BLaER1 (cell line): ENCODE measurements at regions not wholly inside any gene's neighbourhood (a gene's known extent, or its start where the extent isn't known, plus 50 kb on each side); places are given as distances from the start of the nearest gene placed in this dataset.

Source experiments
- H3K27ac ChIP-seq: shearing (Covaris generic); formaldehyde crosslinking; 2 replicates; pipeline ENCODE4 v1.8.1; 2022
- H3K27me3 ChIP-seq: shearing (Covaris generic); formaldehyde crosslinking; 2 replicates; pipeline ENCODE4 v1.8.1; 2022
- H3K36me3 ChIP-seq: shearing (Covaris generic); formaldehyde crosslinking; 2 replicates; pipeline ENCODE4 v1.8.1; 2022
- H3K4me1 ChIP-seq: shearing (Covaris generic); formaldehyde crosslinking; 2 replicates; pipeline ENCODE4 v1.8.1; 2022
- H3K4me2 ChIP-seq: shearing (Covaris generic); formaldehyde crosslinking; 2 replicates; pipeline ENCODE4 v1.8.1; 2022
- H3K4me3 ChIP-seq: shearing (Covaris generic); formaldehyde crosslinking; 2 replicates; pipeline ENCODE4 v1.8.1; 2022
- H3K9ac ChIP-seq: shearing (Covaris generic); formaldehyde crosslinking; 2 replicates; pipeline ENCODE4 v1.8.1; 2022
- H3K9me3 ChIP-seq: shearing (Covaris generic); formaldehyde crosslinking; 2 replicates; pipeline ENCODE4 v1.8.1; 2022
- H4K20me1 ChIP-seq: shearing (Covaris generic); formaldehyde crosslinking; 2 replicates; pipeline ENCODE4 v1.8.1; 2022
- Cebpa-rat ChIP-seq: shearing (Covaris generic); IDR thresholded peaks from 2 replicates; pipeline ENCODE4 v1.8.1; 2022

- Histone ChIP-seq H3K27ac (no peak overlapping the region), H3K27me3 (no peaks in the 10 kb centered on the region), H3K4me2 (no peak overlapping the region), H3K9me3 (no peaks in the 10 kb centered on the region), H3K9ac (no peak overlapping the region), H4K20me1 (no peaks in the 10 kb centered on the region), H3K4me1 (peaks cover 8% of the 10 kb centered on the region; the same call in 1 of the 2 replicates), H3K36me3 (no peaks in the 10 kb centered on the region), H3K4me3 (no peak overlapping the region)
- TF ChIP-seq Cebpa-rat, result no peak
Observed at GRCh38 chr4:111650674-111651086, 494.6 kb upstream of the FAM241A start.

DNA sequence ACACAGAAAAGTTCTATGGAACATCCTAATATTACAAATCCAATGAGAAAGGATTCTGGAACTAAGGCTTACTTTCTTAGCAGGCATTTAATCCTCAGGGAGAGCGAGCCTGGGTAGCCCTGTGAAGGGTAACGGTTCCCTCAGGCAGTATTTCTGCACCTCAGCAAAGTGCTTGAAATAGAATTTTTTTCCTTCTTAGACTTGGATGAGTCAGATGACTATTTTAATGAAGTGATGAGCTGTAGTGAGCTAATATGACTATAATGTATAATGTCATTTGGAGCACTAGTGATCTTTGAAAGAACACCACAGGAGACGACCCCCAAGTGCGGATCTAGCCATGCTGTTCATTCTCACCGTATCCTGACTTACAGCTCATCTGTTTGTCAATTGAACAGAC lies 493.0 kb upstream of the FAM241A start:
- Histone ChIP-seq H3K4me3 (no peak overlapping the region), H3K27me3 (no peaks in the 10 kb centered on the region), H3K9ac (no peak overlapping the region), H3K4me1 (peaks cover 8% of the 10 kb centered on the region; the same call in 1 of the 2 replicates), H3K4me2 (no peak overlapping the region), H3K9me3 (no peaks in the 10 kb centered on the region), H4K20me1 (no peaks in the 10 kb centered on the region), H3K36me3 (no peaks in the 10 kb centered on the region), H3K27ac (no peak overlapping the region)
- TF ChIP-seq Cebpa-rat, result no peak

GRCh38 chr4:111652986-111653385 lies 492.3 kb upstream of the FAM241A start:
- H3K4me3 ChIP-seq, result no peak overlapping the region
- TF ChIP-seq Cebpa-rat, result no peak
- peaks cover 8% of the 10 kb centered on the region; the same call in 1 of the 2 replicates for H3K4me1 ChIP-seq
- H3K27me3 ChIP-seq, result no peaks in the 10 kb centered on the region
- no peak overlapping the region for H3K9ac ChIP-seq
- no peak overlapping the region for H3K4me2 ChIP-seq
- no peaks in the 10 kb centered on the region for H3K36me3 ChIP-seq
- H3K9me3 ChIP-seq, result no peaks in the 10 kb centered on the region
- no peak overlapping the region for H3K27ac ChIP-seq
- H4K20me1 ChIP-seq, result no peaks in the 10 kb centered on the region

- Histone ChIP-seq H3K9ac (no peak overlapping the region), H3K27me3 (no peaks in the 10 kb centered on the region), H3K9me3 (no peaks in the 10 kb centered on the region), H3K4me2 (no peak overlapping the region), H3K36me3 (no peaks in the 10 kb centered on the region), H3K4me1 (no peaks in the 10 kb centered on the region), H3K27ac (no peak overlapping the region), H3K4me3 (no peak overlapping the region), H4K20me1 (no peaks in the 10 kb centered on the region)
- TF ChIP-seq Cebpa-rat, result no peak
Observed at GRCh38 chr4:111662496-111662895, 482.8 kb upstream of the FAM241A start.

- TF ChIP-seq Cebpa-rat, result no peak
- H3K27me3 ChIP-seq, result no peaks in the 10 kb centered on the region
- no peaks in the 10 kb centered on the region for H3K9me3 ChIP-seq
- H3K27ac ChIP-seq, result no peak overlapping the region
- H3K4me1 ChIP-seq, result no peaks in the 10 kb centered on the region
- H3K4me3 ChIP-seq, result no peak overlapping the region
- no peak overlapping the region for H3K4me2 ChIP-seq
- H4K20me1 ChIP-seq, result no peaks in the 10 kb centered on the region
- H3K36me3 ChIP-seq, result no peaks in the 10 kb centered on the region
- H3K9ac ChIP-seq, result no peak overlapping the region
Observed at GRCh38 chr4:111664308-111664945, 480.8 kb upstream of the FAM241A start.

DNA sequence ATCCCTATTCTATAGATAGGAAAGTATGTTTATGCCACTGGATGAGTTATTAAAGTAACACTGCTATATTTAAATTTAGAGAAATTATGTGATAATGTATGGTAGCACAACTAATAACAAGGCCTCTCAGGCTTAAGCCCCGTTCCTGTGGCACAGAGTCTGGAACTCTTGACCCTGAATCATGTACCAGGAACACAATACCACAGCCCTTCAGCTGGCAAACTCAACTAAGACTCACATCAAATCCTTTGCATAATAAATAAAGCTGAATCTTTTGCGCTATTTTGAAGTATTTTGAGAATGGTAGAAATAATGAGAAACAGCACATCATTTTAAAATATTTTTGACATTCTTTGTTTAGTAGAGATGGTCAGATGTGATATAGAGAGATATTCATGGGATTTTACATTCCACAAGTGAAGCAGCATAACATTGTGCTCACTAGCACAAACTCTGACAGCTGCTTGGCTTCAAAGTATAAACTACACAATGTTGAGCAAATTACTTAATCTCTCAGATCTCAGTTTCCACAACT lies 478.4 kb upstream of the FAM241A start:
- no peak overlapping the region for H3K4me2 ChIP-seq
- no peaks in the 10 kb centered on the region for H3K4me1 ChIP-seq
- TF ChIP-seq Cebpa-rat, result no peak
- H3K36me3 ChIP-seq, result no peaks in the 10 kb centered on the region
- no peak overlapping the region for H3K4me3 ChIP-seq
- no peak overlapping the region for H3K9ac ChIP-seq
- H3K9me3 ChIP-seq, result no peaks in the 10 kb centered on the region
- no peaks in the 10 kb centered on the region for H3K27me3 ChIP-seq
- H3K27ac ChIP-seq, result no peak overlapping the region
- no peaks in the 10 kb centered on the region for H4K20me1 ChIP-seq

- no peaks in the 10 kb centered on the region for H3K27me3 ChIP-seq
- H3K9me3 ChIP-seq, result no peaks in the 10 kb centered on the region
- H3K4me3 ChIP-seq, result no peak overlapping the region
- H3K4me2 ChIP-seq, result no peak overlapping the region
- no peaks in the 10 kb centered on the region for H4K20me1 ChIP-seq
- H3K9ac ChIP-seq, result no peak overlapping the region
- TF ChIP-seq Cebpa-rat, result no peak
- H3K27ac ChIP-seq, result no peak overlapping the region
- no peaks in the 10 kb centered on the region for H3K4me1 ChIP-seq
- H3K36me3 ChIP-seq, result no peaks in the 10 kb centered on the region
Observed at GRCh38 chr4:111671756-111672155, 473.5 kb upstream of the FAM241A start.

GRCh38 chr4:111675746-111676145 lies 469.5 kb upstream of the FAM241A start:
- H3K9ac ChIP-seq, result no peak overlapping the region
- H3K4me1 ChIP-seq, result no peaks in the 10 kb centered on the region
- H3K4me2 ChIP-seq, result no peak overlapping the region
- no peak overlapping the region for H3K4me3 ChIP-seq
- no peaks in the 10 kb centered on the region for H3K9me3 ChIP-seq
- H3K27me3 ChIP-seq, result no peaks in the 10 kb centered on the region
- H3K27ac ChIP-seq, result no peak overlapping the region
- TF ChIP-seq Cebpa-rat, result no peak
- H4K20me1 ChIP-seq, result no peaks in the 10 kb centered on the region
- no peaks in the 10 kb centered on the region for H3K36me3 ChIP-seq

DNA sequence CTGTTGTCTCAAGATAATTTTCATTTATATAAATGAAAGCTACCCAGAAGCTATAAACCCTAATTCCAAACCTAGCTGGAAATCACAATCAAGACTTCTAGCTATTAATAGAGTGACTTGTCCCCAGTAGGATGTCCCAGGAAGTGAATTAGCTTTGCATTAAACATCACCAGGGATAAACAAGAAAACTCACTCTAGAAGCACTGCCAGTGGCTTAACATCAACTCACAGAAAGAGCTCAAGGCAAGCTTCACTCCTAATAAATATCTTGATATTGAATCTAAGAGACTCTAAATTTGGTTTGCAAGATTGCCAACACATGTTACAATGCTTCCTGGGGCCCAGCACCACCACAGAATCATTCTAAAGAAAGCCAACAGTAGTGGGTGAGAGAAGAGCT lies 468.7 kb upstream of the FAM241A start:
- Histone ChIP-seq H3K9me3 (no peaks in the 10 kb centered on the region), H3K27me3 (no peaks in the 10 kb centered on the region), H3K4me3 (no peak overlapping the region), H4K20me1 (no peaks in the 10 kb centered on the region), H3K27ac (no peak overlapping the region), H3K4me2 (no peak overlapping the region), H3K36me3 (no peaks in the 10 kb centered on the region), H3K9ac (no peak overlapping the region), H3K4me1 (no peaks in the 10 kb centered on the region)
- no peak for TF ChIP-seq Cebpa-rat

DNA sequence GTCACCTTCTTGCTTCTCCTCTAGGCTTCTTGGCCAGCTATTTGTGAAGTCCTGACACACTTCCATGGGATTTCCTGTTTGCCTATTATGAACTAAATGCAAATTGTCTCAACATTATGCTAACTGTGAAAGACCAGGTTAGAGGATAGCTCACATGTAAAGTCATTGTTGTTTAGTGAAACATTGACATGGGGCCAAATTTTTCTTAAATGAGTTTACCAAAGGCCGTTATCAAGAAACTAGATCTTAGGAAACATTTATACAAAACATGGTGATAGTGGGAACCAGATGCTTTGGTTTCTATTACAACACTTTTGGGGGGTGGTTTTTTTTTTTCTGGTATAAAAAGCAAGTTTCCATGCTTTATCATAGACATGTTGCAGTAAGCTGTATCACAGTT lies 466.8 kb upstream of the FAM241A start:
- H3K27ac ChIP-seq, result no peak overlapping the region
- H3K9ac ChIP-seq, result no peak overlapping the region
- no peak overlapping the region for H3K4me3 ChIP-seq
- H3K9me3 ChIP-seq, result no peaks in the 10 kb centered on the region
- no peak overlapping the region for H3K4me2 ChIP-seq
- no peaks in the 10 kb centered on the region for H3K27me3 ChIP-seq
- H3K36me3 ChIP-seq, result no peaks in the 10 kb centered on the region
- H4K20me1 ChIP-seq, result no peaks in the 10 kb centered on the region
- no peaks in the 10 kb centered on the region for H3K4me1 ChIP-seq
- no peak for TF ChIP-seq Cebpa-rat

DNA sequence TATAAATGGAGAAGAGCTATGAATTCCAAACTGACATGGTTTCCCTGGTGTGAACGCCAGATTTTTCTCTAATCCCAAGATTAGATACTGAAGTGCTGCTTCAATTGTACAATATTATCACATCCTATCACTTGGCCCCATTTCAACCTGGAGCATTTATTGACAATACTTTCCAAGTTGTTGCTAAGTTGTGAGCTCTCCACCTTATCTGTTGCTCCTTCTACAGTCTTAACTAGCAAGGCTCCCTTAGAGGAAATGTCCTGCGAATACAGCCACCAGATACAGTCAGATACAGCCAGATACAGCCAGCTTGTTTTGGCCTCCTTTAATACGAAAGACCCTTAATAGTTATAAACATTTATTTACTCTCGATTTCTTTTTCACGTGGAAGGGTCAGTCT lies 466.3 kb upstream of the FAM241A start:
- Histone ChIP-seq H3K36me3 (no peaks in the 10 kb centered on the region), H3K9me3 (no peaks in the 10 kb centered on the region), H4K20me1 (no peaks in the 10 kb centered on the region), H3K4me2 (no peak overlapping the region), H3K27me3 (no peaks in the 10 kb centered on the region), H3K4me3 (no peak overlapping the region), H3K9ac (no peak overlapping the region), H3K27ac (no peak overlapping the region), H3K4me1 (no peaks in the 10 kb centered on the region)
- no peak for TF ChIP-seq Cebpa-rat
